GM12878 (cell line): ENCODE measurements at regions not wholly inside any gene's neighbourhood (a gene's known extent, or its start where the extent isn't known, plus 50 kb on each side); places are given as distances from the start of the nearest gene placed in this dataset.

Source experiments
- ATAC-seq: fragments of 200-7000 bp; cut with Tn5 transposase; 3 replicates; pipeline ENCODE4 v1.9.1; 2020; ENCODE audit warnings: mild to moderate bottlenecking, moderate library complexity
- BruUV-seq: library from RNA; stranded (reverse); fragments of 400-500 nt; replicated peaks from 2 replicates; lab custom pipeline; 2021; lab: Mats Ljungman, UMichigan
- CTCF ChIA-PET: fragments of 300-600 bp; sonication (Branson Sonifier 250); formaldehyde crosslinking; extraction: SDS; loops from one replicate; lab custom pipeline; 2021; ENCODE audit warnings: inconsistent platforms; lab: Yijun Ruan, JAX
- POLR2A ChIA-PET: fragments of 350-600 bp; formaldehyde crosslinking; extraction: SDS; loops from one replicate; lab custom pipeline; 2021; ENCODE audit warnings: inconsistent platforms; lab: Charles Lee
- RAD21 ChIA-PET: fragments of 300-600 bp; sonication (Branson Sonifier 250); formaldehyde crosslinking; loops from one replicate; lab custom pipeline; 2023; ENCODE audit warnings: antibody characterized with exemption; ENCODE audit not compliant: unreplicated experiment; lab: Charles Lee
- SMC1A ChIA-PET: fragments of 300-600 bp; sonication (Branson Sonifier 250); formaldehyde crosslinking; loops from one replicate; lab custom pipeline; 2023; ENCODE audit not compliant: unreplicated experiment, uncharacterized antibody; lab: Charles Lee
- DNase-seq: peaks from one replicate; pipeline ENCODE4 v3.0.0-alpha.2; 2011; ENCODE audit warnings: low read depth, low spot score
- FAIRE-seq: peaks from 3 replicates; lab custom pipeline; 2011; peaks lifted over from hg19 to GRCh38; lab: Jason Lieb, UNC
- H2AFZ ChIP-seq: 2 replicates; pipeline ENCODE4 v1.6.0; 2011; ENCODE audit warnings: low read depth, low read length, control low read depth; ENCODE audit not compliant: control insufficient read depth
- H3K27ac ChIP-seq: 2 replicates; pipeline ENCODE4 v1.5.1; 2011; ENCODE audit warnings: control low read depth; ENCODE audit not compliant: control insufficient read depth, insufficient read depth
- H3K27me3 ChIP-seq, 2 experiments: replicated peaks in 1 of 2; 2 replicates each; pipeline versions ENCODE4 v1.6.0 to v1.6.1; 2011; ENCODE audit warnings: low read length in 1 of 2; ENCODE audit not compliant: control insufficient read depth in 2 of 2, insufficient read depth in 2 of 2
- H3K36me3 ChIP-seq, 2 experiments: 2 replicates each; pipeline ENCODE4 v1.5.1; 2011; ENCODE audit warnings: low read length in 1 of 2; ENCODE audit not compliant: control insufficient read depth in 2 of 2, insufficient read depth in 2 of 2
- H3K4me1 ChIP-seq: 2 replicates; pipeline ENCODE4 v1.6.1; 2011; ENCODE audit warnings: mild to moderate bottlenecking, low read length, moderate library complexity, mixed read lengths; ENCODE audit not compliant: control insufficient read depth, insufficient read depth
- H3K4me2 ChIP-seq: 2 replicates; pipeline ENCODE4 v1.6.0; 2011; ENCODE audit warnings: control low read depth; ENCODE audit not compliant: control insufficient read depth, insufficient read depth
- H3K4me3 ChIP-seq: fragments of 200-600 bp; sonication (generic); 2 replicates; pipeline ENCODE4 v1.5.1; 2016
- H3K79me2 ChIP-seq: 2 replicates; pipeline ENCODE4 v1.6.0; 2011; ENCODE audit warnings: low read length; ENCODE audit not compliant: control insufficient read depth, insufficient read depth
- H3K9ac ChIP-seq: 2 replicates; pipeline ENCODE4 v1.8.0; 2011; ENCODE audit warnings: low read length, control low read depth, mixed read lengths; ENCODE audit not compliant: control insufficient read depth, insufficient read depth
- H3K9me3 ChIP-seq: replicated peaks from 3 replicates; pipeline ENCODE4 v1.5.1; 2011; ENCODE audit warnings: mild to moderate bottlenecking, low read length; ENCODE audit not compliant: control insufficient read depth, insufficient read depth
- H4K20me1 ChIP-seq: 2 replicates; pipeline ENCODE4 v1.6.0; 2011; ENCODE audit not compliant: control insufficient read depth, insufficient read depth
- ASH2L ChIP-seq: fragments of 300-600, 200-600 bp; sonication (generic); IDR thresholded peaks from 2 replicates; pipeline ENCODE4 v1.6.1; 2017; ENCODE audit warnings: low read depth, mild to moderate bottlenecking, borderline replicate concordance
- BACH1 ChIP-seq: fragments of 450-650 bp; IDR thresholded peaks from 2 replicates; pipeline ENCODE4 v1.6.1; 2017; ENCODE audit warnings: mild to moderate bottlenecking, borderline replicate concordance
- BRCA1 ChIP-seq: IDR thresholded peaks from 2 replicates; pipeline ENCODE4 v1.6.1; 2011; ENCODE audit warnings: low read depth, low read length, improper control_type of control experiment
- ETV6 ChIP-seq, 2 experiments: fragments of 450-650 bp in 1 of 2; IDR thresholded peaks in 1 of 2; conservative IDR thresholded peaks in 1 of 2; 2 replicates each; pipeline ENCODE4 v1.6.1; 2014; ENCODE audit warnings: antibody characterized with exemption in 1 of 2, borderline replicate concordance in 1 of 2, low read depth in 1 of 2, mild to moderate bottlenecking in 1 of 2, moderate library complexity in 1 of 2
- EZH2 ChIP-seq: IDR thresholded peaks from 2 replicates; pipeline ENCODE4 v1.6.1; 2012; ENCODE audit warnings: low read depth, mild to moderate bottlenecking, control low read depth, inconsistent platforms, low read length, borderline replicate concordance; ENCODE audit not compliant: control insufficient read depth
- NFYA ChIP-seq: IDR thresholded peaks from 2 replicates; pipeline ENCODE4 v1.6.1; 2011; ENCODE audit warnings: low read depth, mild to moderate bottlenecking, low read length, improper control_type of control experiment, borderline replicate concordance
- NRF1 ChIP-seq: conservative IDR thresholded peaks from 2 replicates; pipeline ENCODE4 v1.6.1; 2011; ENCODE audit warnings: mild to moderate bottlenecking, low read depth, low read length, improper control_type of control experiment
- PAX5 ChIP-seq: IDR thresholded peaks from 2 replicates; pipeline ENCODE4 v1.6.1; 2011; ENCODE audit warnings: low read depth, low read length, borderline replicate concordance
- SREBF1 ChIP-seq: IDR thresholded peaks from 2 replicates; pipeline ENCODE4 v1.6.1; 2012; ENCODE audit warnings: mild to moderate bottlenecking, low read length
- YBX1 ChIP-seq: fragments of 450-650 bp; IDR thresholded peaks from 2 replicates; pipeline ENCODE4 v1.6.1; 2016; ENCODE audit warnings: antibody characterized with exemption
- ZNF274 ChIP-seq: IDR thresholded peaks from one replicate; pipeline ENCODE4 v1.8.0; 2011; ENCODE audit not compliant: insufficient read length, insufficient read depth
- WGBS: methylation state at CpG from one replicate; pipeline ENCODE4 v1.1.6; 2016; ENCODE audit warnings: low lambda C conversion rate; ENCODE audit not compliant: insufficient replicate concordance, insufficient coverage; ENCODE audit errors: missing lambda C conversion rate; 5-methylcytosine and 5-hydroxymethylcytosine counted together
- in situ Hi-C: fragments of 300-500 bp; cut with MboI; formaldehyde crosslinking; loops from 9 replicates; pipeline ENCODE4 v1.14.3; 2018; ENCODE audit warnings: mixed read lengths
- intact Hi-C: fragments of 100-400 bp; cut with micrococcal nuclease; formaldehyde crosslinking; loops from one replicate; pipeline ENCODE4 v1.14.2; 2022; ENCODE audit not compliant: unreplicated experiment
- TF ChIP-seq, protein P1 (sequence below): IDR thresholded peaks from 2 replicates; pipeline ENCODE4 v1.6.1; 2012; ENCODE audit warnings: low read depth, low read length, improper control_type of control experiment
- TF ChIP-seq, protein P2 (sequence below): fragments of 150-350 bp; IDR thresholded peaks from 2 replicates; pipeline ENCODE4 v1.6.1; 2014; ENCODE audit warnings: mild to moderate bottlenecking, low read depth, low read length
- TF ChIP-seq, protein P3 (sequence below): fragments of 450-650 bp; IDR thresholded peaks from 2 replicates; pipeline ENCODE4 v1.6.1; 2016; ENCODE audit warnings: mild to moderate bottlenecking, moderate library complexity, borderline replicate concordance

DNA sequence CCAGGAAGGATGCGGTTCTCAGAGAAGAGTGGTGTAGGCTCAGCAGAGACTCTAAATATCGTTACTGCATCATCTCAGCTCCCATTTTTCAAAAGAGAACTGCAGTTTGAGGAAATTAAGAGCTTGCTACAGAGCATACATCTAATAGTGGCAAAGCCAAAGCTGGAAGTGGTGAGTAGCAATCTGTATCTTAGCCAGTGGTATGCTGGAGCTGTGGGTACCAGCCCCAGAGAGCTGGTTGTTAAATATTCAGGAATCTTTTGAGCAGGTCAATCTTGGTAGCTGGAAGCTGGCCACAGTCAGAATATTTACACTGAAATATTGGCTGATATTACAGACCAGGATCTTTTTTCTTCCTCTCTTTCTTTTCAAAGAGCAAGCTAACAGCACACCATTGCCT is 88.4 kb upstream of the STEAP1B start:
- no peak overlapping the region for H2AFZ ChIP-seq
- H3K36me3 ChIP-seq = no peaks in the 10 kb centered on the region
- no peak for FAIRE-seq
- 45% methylated on average over 2 of the region's 2 CpGs for WGBS
- H3K4me2 ChIP-seq = no peak overlapping the region
- no TSS peak for BruUV-seq
- intact Hi-C loops (no loop called here), in situ Hi-C loops (no loop called here)
- no peak overlapping the region for H3K27ac ChIP-seq
- ChIA-PET RAD21 (no interaction called here), CTCF (interaction anchor here (0.7 to 1.3 kb wide), 4 partner anchors 8 to 140 kb away, joined by 3 to 4 read pairs (median 4); no protein-coding TSS in a partner anchor), SMC1A (no interaction called here), POLR2A (no interaction called here)
- H3K79me2 ChIP-seq = no peaks in the 10 kb centered on the region
- no peak for ATAC-seq
- H3K9me3 ChIP-seq = no peaks in the 10 kb centered on the region; the same call in 1 of the 3 replicates
- H3K4me1 ChIP-seq = peaks cover 9% of the 10 kb centered on the region
- peaks cover 0 to 11% of the 10 kb centered on the region in 2 experiments for H3K27me3 ChIP-seq
- no peak overlapping the region for H3K4me3 ChIP-seq
- DNase-seq = no peak
- no peak for TF ChIP-seq NFYA
- TF ChIP-seq ETV6 (conservative IDR thresholded peaks at IDR 0.05 in 1 of 2, IDR thresholded peaks at IDR 0.05 in 1 of 2; ENCODE audit: borderline replicate concordance in 1 of 2, low read depth in 1 of 2) = no peak
- TF ChIP-seq EZH2 = no peak
- TF ChIP-seq ZNF274 = no peak
- TF ChIP-seq BRCA1 = no peak
- no peak for TF ChIP-seq ASH2L
- TF ChIP-seq, protein P1, sequence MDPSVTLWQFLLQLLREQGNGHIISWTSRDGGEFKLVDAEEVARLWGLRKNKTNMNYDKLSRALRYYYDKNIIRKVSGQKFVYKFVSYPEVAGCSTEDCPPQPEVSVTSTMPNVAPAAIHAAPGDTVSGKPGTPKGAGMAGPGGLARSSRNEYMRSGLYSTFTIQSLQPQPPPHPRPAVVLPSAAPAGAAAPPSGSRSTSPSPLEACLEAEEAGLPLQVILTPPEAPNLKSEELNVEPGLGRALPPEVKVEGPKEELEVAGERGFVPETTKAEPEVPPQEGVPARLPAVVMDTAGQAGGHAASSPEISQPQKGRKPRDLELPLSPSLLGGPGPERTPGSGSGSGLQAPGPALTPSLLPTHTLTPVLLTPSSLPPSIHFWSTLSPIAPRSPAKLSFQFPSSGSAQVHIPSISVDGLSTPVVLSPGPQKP = no peak
- no peak for TF ChIP-seq BACH1
- no peak for TF ChIP-seq YBX1
- TF ChIP-seq, protein P2, sequence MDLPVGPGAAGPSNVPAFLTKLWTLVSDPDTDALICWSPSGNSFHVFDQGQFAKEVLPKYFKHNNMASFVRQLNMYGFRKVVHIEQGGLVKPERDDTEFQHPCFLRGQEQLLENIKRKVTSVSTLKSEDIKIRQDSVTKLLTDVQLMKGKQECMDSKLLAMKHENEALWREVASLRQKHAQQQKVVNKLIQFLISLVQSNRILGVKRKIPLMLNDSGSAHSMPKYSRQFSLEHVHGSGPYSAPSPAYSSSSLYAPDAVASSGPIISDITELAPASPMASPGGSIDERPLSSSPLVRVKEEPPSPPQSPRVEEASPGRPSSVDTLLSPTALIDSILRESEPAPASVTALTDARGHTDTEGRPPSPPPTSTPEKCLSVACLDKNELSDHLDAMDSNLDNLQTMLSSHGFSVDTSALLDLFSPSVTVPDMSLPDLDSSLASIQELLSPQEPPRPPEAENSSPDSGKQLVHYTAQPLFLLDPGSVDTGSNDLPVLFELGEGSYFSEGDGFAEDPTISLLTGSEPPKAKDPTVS = no peak
- TF ChIP-seq, protein P3, sequence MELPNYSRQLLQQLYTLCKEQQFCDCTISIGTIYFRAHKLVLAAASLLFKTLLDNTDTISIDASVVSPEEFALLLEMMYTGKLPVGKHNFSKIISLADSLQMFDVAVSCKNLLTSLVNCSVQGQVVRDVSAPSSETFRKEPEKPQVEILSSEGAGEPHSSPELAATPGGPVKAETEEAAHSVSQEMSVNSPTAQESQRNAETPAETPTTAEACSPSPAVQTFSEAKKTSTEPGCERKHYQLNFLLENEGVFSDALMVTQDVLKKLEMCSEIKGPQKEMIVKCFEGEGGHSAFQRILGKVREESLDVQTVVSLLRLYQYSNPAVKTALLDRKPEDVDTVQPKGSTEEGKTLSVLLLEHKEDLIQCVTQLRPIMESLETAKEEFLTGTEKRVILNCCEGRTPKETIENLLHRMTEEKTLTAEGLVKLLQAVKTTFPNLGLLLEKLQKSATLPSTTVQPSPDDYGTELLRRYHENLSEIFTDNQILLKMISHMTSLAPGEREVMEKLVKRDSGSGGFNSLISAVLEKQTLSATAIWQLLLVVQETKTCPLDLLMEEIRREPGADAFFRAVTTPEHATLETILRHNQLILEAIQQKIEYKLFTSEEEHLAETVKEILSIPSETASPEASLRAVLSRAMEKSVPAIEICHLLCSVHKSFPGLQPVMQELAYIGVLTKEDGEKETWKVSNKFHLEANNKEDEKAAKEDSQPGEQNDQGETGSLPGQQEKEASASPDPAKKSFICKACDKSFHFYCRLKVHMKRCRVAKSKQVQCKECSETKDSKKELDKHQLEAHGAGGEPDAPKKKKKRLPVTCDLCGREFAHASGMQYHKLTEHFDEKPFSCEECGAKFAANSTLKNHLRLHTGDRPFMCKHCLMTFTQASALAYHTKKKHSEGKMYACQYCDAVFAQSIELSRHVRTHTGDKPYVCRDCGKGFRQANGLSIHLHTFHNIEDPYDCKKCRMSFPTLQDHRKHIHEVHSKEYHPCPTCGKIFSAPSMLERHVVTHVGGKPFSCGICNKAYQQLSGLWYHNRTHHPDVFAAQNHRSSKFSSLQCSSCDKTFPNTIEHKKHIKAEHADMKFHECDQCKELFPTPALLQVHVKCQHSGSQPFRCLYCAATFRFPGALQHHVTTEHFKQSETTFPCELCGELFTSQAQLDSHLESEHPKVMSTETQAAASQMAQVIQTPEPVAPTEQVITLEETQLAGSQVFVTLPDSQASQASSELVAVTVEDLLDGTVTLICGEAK = no peak
- TF ChIP-seq SREBF1 = no peak
- TF ChIP-seq PAX5 = no peak
- TF ChIP-seq NRF1 = no peak
- no peak overlapping the region for H3K9ac ChIP-seq
- no peaks in the 10 kb centered on the region for H4K20me1 ChIP-seq
